ENCODE measurements at regions not wholly inside any gene's neighbourhood (a gene's known extent, or its start where the extent isn't known, plus 50 kb on each side); places are given as distances from the start of the nearest gene placed in this dataset.

DNA sequence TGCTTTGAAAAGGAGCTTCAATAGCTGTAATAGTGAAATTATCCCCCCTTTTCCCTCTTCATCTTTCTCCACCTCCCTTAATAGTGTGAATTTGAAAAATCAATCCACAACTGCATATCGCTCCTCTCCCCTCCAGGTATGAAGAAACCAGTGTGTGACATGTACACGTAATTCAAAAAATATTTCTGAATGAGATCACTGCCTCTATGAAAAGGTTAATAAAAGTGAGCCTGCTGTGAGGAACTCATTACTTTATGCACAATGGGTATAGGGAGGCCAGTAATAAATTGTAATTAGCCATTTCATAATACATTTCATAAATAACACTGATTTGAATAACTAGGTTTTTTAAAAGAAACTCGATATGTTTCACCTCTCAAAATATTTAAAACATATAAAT is 209.0 kb upstream of the KYNU start:
- TF ChIP-seq, protein P1, sequence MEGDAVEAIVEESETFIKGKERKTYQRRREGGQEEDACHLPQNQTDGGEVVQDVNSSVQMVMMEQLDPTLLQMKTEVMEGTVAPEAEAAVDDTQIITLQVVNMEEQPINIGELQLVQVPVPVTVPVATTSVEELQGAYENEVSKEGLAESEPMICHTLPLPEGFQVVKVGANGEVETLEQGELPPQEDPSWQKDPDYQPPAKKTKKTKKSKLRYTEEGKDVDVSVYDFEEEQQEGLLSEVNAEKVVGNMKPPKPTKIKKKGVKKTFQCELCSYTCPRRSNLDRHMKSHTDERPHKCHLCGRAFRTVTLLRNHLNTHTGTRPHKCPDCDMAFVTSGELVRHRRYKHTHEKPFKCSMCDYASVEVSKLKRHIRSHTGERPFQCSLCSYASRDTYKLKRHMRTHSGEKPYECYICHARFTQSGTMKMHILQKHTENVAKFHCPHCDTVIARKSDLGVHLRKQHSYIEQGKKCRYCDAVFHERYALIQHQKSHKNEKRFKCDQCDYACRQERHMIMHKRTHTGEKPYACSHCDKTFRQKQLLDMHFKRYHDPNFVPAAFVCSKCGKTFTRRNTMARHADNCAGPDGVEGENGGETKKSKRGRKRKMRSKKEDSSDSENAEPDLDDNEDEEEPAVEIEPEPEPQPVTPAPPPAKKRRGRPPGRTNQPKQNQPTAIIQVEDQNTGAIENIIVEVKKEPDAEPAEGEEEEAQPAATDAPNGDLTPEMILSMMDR (conservative IDR thresholded peaks at IDR 0.05): no peak
- no peak for TF ChIP-seq ZFX (IDR thresholded peaks at IDR 0.05)

Data from C4-2B (cell line).